WTC11 (cell line): ENCODE measurements at regions not wholly inside any gene's neighbourhood (a gene's known extent, or its start where the extent isn't known, plus 50 kb on each side); places are given as distances from the start of the nearest gene placed in this dataset.

Experiments used
- ATAC-seq: fragments of 200-7000 bp; cut with Tn5 transposase; 2 replicates; pipeline ENCODE4 v1.10.0; 2021; ENCODE audit warnings: mild to moderate bottlenecking, moderate library complexity
- CTCF ChIA-PET: fragments of 300-600 bp; sonication (Branson Sonifier 250); formaldehyde crosslinking; loops from one replicate; lab custom pipeline; 2021; ENCODE audit warnings: antibody characterized with exemption; lab: Charles Lee
- POLR2A ChIA-PET: fragments of 350-600 bp; sonication (Branson Sonifier 250); formaldehyde crosslinking; loops from one replicate; lab custom pipeline; 2021; ENCODE audit warnings: antibody characterized with exemption; lab: Charles Lee
- DNase-seq: peaks from one replicate; pipeline ENCODE4 v3.0.0; 2021; ENCODE audit warnings: low spot score
- H3K27ac Mint-ChIP-seq: 2 replicates; pipeline ENCODE4 v1.8.0; 2021; ENCODE audit warnings: mixed read lengths
- H3K27me3 Mint-ChIP-seq: 2 replicates; pipeline ENCODE4 v1.8.0; 2021; ENCODE audit warnings: low read depth, mild to moderate bottlenecking, moderate library complexity, mixed read lengths
- H3K36me3 Mint-ChIP-seq: 2 replicates; pipeline ENCODE4 v1.8.0; 2021; ENCODE audit warnings: mixed read lengths
- H3K4me1 Mint-ChIP-seq: 2 replicates; pipeline ENCODE4 v1.8.0; 2022; ENCODE audit warnings: mixed read lengths
- H3K4me3 Mint-ChIP-seq: 2 replicates; pipeline ENCODE4 v1.8.0; 2021; ENCODE audit warnings: mild to moderate bottlenecking, moderate library complexity, mixed read lengths
- H3K9me3 Mint-ChIP-seq: 2 replicates; pipeline ENCODE4 v1.8.0; 2021; ENCODE audit warnings: mixed read lengths
- CREM ChIP-seq: sonication (generic); formaldehyde crosslinking; IDR thresholded peaks from 2 replicates; pipeline ENCODE4 v1.8.1; 2022; ENCODE audit warnings: mild to moderate bottlenecking, missing genetic modification reagents, moderate library complexity
- CTCF ChIP-seq: fragments of 200-600 bp; IDR thresholded peaks from 2 replicates; pipeline ENCODE4 v1.8.0; 2022; ENCODE audit warnings: antibody characterized with exemption
- FOXJ3 ChIP-seq: sonication (generic); formaldehyde crosslinking; IDR thresholded peaks from 2 replicates; pipeline ENCODE4 v1.9.0; 2021; ENCODE audit warnings: missing genetic modification reagents, mild to moderate bottlenecking, borderline replicate concordance
- GRHL2 ChIP-seq: fragments of 250-450 bp; sonication (Bioruptor Pico); IDR thresholded peaks from 2 replicates; pipeline ENCODE4 v1.8.0; 2022; ENCODE audit warnings: mild to moderate bottlenecking, moderate library complexity; ENCODE audit not compliant: insufficient replicate concordance, severe bottlenecking
- GTF2I ChIP-seq: fragments of 250-450 bp; sonication (Bioruptor Pico); conservative IDR thresholded peaks from 2 replicates; pipeline ENCODE4 v1.4.0; 2021; ENCODE audit warnings: mild to moderate bottlenecking
- IRF1 ChIP-seq: sonication (generic); formaldehyde crosslinking; IDR thresholded peaks from 2 replicates; pipeline ENCODE4 v1.8.0; 2023; ENCODE audit warnings: missing genetic modification reagents
- JUN ChIP-seq: sonication (generic); formaldehyde crosslinking; IDR thresholded peaks from 2 replicates; pipeline ENCODE4 v1.8.0; 2023; ENCODE audit warnings: mild to moderate bottlenecking, missing genetic modification reagents
- KAT7 ChIP-seq: sonication (generic); formaldehyde crosslinking; IDR thresholded peaks from 2 replicates; pipeline ENCODE4 v1.8.1; 2023; ENCODE audit warnings: missing genetic modification reagents, mild to moderate bottlenecking, borderline replicate concordance
- NFYB ChIP-seq: sonication (generic); formaldehyde crosslinking; conservative IDR thresholded peaks from 2 replicates; pipeline ENCODE4 v1.8.0; 2022; ENCODE audit warnings: low read depth, missing genetic modification reagents
- NR2C2 ChIP-seq: sonication (generic); formaldehyde crosslinking; IDR thresholded peaks from 2 replicates; pipeline ENCODE4 v1.8.0; 2022; ENCODE audit warnings: mild to moderate bottlenecking, missing genetic modification reagents
- NR3C1 ChIP-seq: sonication (generic); formaldehyde crosslinking; conservative IDR thresholded peaks from 2 replicates; pipeline ENCODE4 v1.8.1; 2023; ENCODE audit warnings: low read depth, mild to moderate bottlenecking, missing genetic modification reagents
- PRRX2 ChIP-seq: fragments of 250-450 bp; sonication (Bioruptor Pico); IDR thresholded peaks from 2 replicates; pipeline ENCODE4 v1.8.0; 2021; ENCODE audit warnings: mild to moderate bottlenecking
- RORB ChIP-seq: fragments of 250-450 bp; sonication (Bioruptor Pico); IDR thresholded peaks from 2 replicates; pipeline ENCODE4 v1.9.0; 2021; ENCODE audit warnings: mild to moderate bottlenecking
- STAT6 ChIP-seq: sonication (generic); formaldehyde crosslinking; conservative IDR thresholded peaks from 2 replicates; pipeline ENCODE4 v1.8.1; 2023; ENCODE audit warnings: mild to moderate bottlenecking, low read depth, missing genetic modification reagents, moderate library complexity
- ZNF121 ChIP-seq: sonication (generic); formaldehyde crosslinking; IDR thresholded peaks from 2 replicates; pipeline ENCODE4 v1.8.0; 2023; ENCODE audit warnings: missing genetic modification reagents
- ZNF219 ChIP-seq: sonication (generic); formaldehyde crosslinking; IDR thresholded peaks from 2 replicates; pipeline ENCODE4 v1.8.0; 2023; ENCODE audit warnings: missing genetic modification reagents, mild to moderate bottlenecking, borderline replicate concordance
- ZNF263 ChIP-seq: sonication (generic); formaldehyde crosslinking; IDR thresholded peaks from 2 replicates; pipeline ENCODE4 v1.8.1; 2022; ENCODE audit warnings: low read depth, mild to moderate bottlenecking, moderate library complexity, missing genetic modification reagents
- ZNF317 ChIP-seq: sonication (generic); formaldehyde crosslinking; IDR thresholded peaks from 2 replicates; pipeline ENCODE4 v1.8.1; 2023; ENCODE audit warnings: low read depth, mild to moderate bottlenecking, moderate library complexity, missing genetic modification reagents, borderline replicate concordance
- ZNF416 ChIP-seq: fragments of 250-450 bp; sonication (Bioruptor Pico); IDR thresholded peaks from 2 replicates; pipeline ENCODE4 v1.9.0; 2021; ENCODE audit warnings: mild to moderate bottlenecking, inconsistent platforms
- ZNF512 ChIP-seq: sonication (generic); formaldehyde crosslinking; IDR thresholded peaks from 2 replicates; pipeline ENCODE4 v1.8.1; 2022; ENCODE audit warnings: missing genetic modification reagents, borderline replicate concordance

- TF ChIP-seq CTCF (no peak), KAT7 (CRISPR knock-in tag) (no peak), ZNF121 (CRISPR knock-in tag) (no peak), ZNF219 (CRISPR knock-in tag) (no peak), ZNF416 (no peak), GTF2I (CRISPR knock-in tag) (no peak)
Measured at GRCh38 chr2:223688094-223688835, 86.1 kb upstream of the SCG2 start (continued).

- Mint-ChIP-seq H3K36me3 (no peaks in the 10 kb centered on the region), H3K4me3 (no peak overlapping the region), H3K4me1 (no peaks in the 10 kb centered on the region), H3K27ac (no peak overlapping the region), H3K9me3 (no peaks in the 10 kb centered on the region), H3K27me3 (no peaks in the 10 kb centered on the region)
- no peak for TF ChIP-seq NR2C2 (CRISPR knock-in tag)
- TF ChIP-seq GRHL2 (CRISPR knock-in tag) = no peak
- DNase-seq (no peak), ATAC-seq (no peak)
- ChIA-PET POLR2A (no interaction called here), CTCF (no interaction called here)
Measured at GRCh38 chr2:223681125-223681524, 79.0 kb upstream of the SCG2 start.

- H3K27ac Mint-ChIP-seq = no peak overlapping the region
- DNase-seq (no peak), ATAC-seq (no peak)
- no peaks in the 10 kb centered on the region for H3K9me3 Mint-ChIP-seq
- ChIA-PET CTCF (interaction anchor here (0.7 to 1.1 kb wide), 3 partner anchors 50 to 123 kb away, joined by 3 to 4 read pairs (median 3); no protein-coding TSS in a partner anchor), POLR2A (no interaction called here)
- no peaks in the 10 kb centered on the region for H3K27me3 Mint-ChIP-seq
- TF ChIP-seq ZNF317 (CRISPR knock-in tag) (no peak), JUN (CRISPR knock-in tag) (no peak)
- H3K4me3 Mint-ChIP-seq = no peak overlapping the region
- H3K4me1 Mint-ChIP-seq = no peaks in the 10 kb centered on the region
- no peaks in the 10 kb centered on the region for H3K36me3 Mint-ChIP-seq
Measured at GRCh38 chr2:223674998-223675609, 72.9 kb upstream of the SCG2 start.

- no peak overlapping the region for H3K4me3 Mint-ChIP-seq
- 0 out of 2 replicates have a peak, but pooled peaks cover 3% of the 10 kb centered on the region for H3K9me3 Mint-ChIP-seq
- H3K36me3 Mint-ChIP-seq = no peaks in the 10 kb centered on the region
- peaks cover 4% of the 10 kb centered on the region; the same call in 1 of the 2 replicates for H3K27me3 Mint-ChIP-seq
- ATAC-seq = no peak
- CTCF ChIA-PET = no interaction called here
- TF ChIP-seq ZNF317 (CRISPR knock-in tag) = no peak
- no peak for TF ChIP-seq STAT6
- TF ChIP-seq NFYB (CRISPR knock-in tag) = no peak
- no peak for TF ChIP-seq CREM
- TF ChIP-seq IRF1 (CRISPR knock-in tag) = no peak
- no peak for TF ChIP-seq PRRX2 (CRISPR knock-in tag)
- no peak for TF ChIP-seq ZNF512 (CRISPR knock-in tag)
- no peak for TF ChIP-seq FOXJ3
- TF ChIP-seq RORB = no peak
- TF ChIP-seq ZNF263 (CRISPR knock-in tag) = no peak
- no peak for TF ChIP-seq NR3C1 (CRISPR knock-in tag)
- no peak overlapping the region for H3K27ac Mint-ChIP-seq
- no peak for DNase-seq
- H3K4me1 Mint-ChIP-seq = peaks cover 9% of the 10 kb centered on the region
- POLR2A ChIA-PET = no interaction called here
Measured at GRCh38 chr2:223669453-223670225, 67.5 kb upstream of the SCG2 start.
